ENCODE measurements at regions not wholly inside any gene's neighbourhood (a gene's known extent, or its start where the extent isn't known, plus 50 kb on each side); places are given as distances from the start of the nearest gene placed in this dataset.

GRCh38 chr6:747028-747427 is 54.1 kb upstream of the EXOC2 start:
- TF ChIP-seq POLR2A (IDR thresholded peaks at IDR 0.05) (no peak), CTCF (IDR thresholded peaks at IDR 0.05) (no peak)

Measured in esophagus squamous epithelium (tissue), 4 donors.